ENCODE measurements at regions not wholly inside any gene's neighbourhood (a gene's known extent, or its start where the extent isn't known, plus 50 kb on each side); places are given as distances from the start of the nearest gene placed in this dataset.

- TF ChIP-seq CTCF (IDR thresholded peaks at IDR 0.05; ENCODE audit: low read depth, low read length) = no peak
- no peak overlapping the region for H3K4me3 ChIP-seq (ENCODE audit: low read depth, low read length)
- no peak for DNase-seq
- no peak overlapping the region for H3K27ac ChIP-seq
- no peaks in the 10 kb centered on the region for H3K36me3 ChIP-seq
- H3K9me3 ChIP-seq (ENCODE audit: severe bottlenecking) = peaks cover 15% of the 10 kb centered on the region
- peaks cover 8% of the 10 kb centered on the region for H3K27me3 ChIP-seq (ENCODE audit: insufficient read depth, low read depth, severe bottlenecking)
Observed at GRCh38 chr2:45319683-45320455, 291.2 kb downstream of the SRBD1 start.

DNA sequence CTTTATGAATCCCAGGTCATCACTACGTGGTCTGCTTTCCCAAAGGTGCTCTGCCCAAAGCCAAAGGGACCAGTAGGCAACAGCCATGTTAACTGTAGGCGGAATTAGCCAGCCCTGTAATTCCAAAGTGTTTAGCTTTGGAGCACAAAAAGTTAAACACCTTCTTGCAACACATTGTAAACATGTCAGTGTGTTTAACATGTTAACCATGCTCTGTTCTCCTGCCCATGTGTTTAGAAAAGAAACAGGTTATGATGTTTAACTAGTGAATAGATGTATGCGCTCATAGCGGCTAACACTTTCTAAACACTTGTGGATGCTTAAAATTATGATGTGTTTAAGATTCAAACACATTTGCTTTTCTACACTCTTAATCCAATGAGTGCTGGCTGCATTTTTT lies 292.4 kb downstream of the SRBD1 start:
- TF ChIP-seq CTCF (IDR thresholded peaks at IDR 0.05; ENCODE audit: low read depth, low read length) = no peak

GRCh38 chr2:45316576-45317338 lies 294.3 kb downstream of the SRBD1 start:
- no peak for TF ChIP-seq CTCF (IDR thresholded peaks at IDR 0.05; ENCODE audit: low read depth, low read length)
- Histone ChIP-seq H3K27me3 (ENCODE audit: insufficient read depth, low read depth, severe bottlenecking) (peaks cover 16% of the 10 kb centered on the region), H3K36me3 (no peaks in the 10 kb centered on the region), H3K4me3 (ENCODE audit: low read depth, low read length) (no peak overlapping the region), H3K27ac (no peak overlapping the region), H3K9me3 (ENCODE audit: severe bottlenecking) (peaks cover 7% of the 10 kb centered on the region)
- no peak for DNase-seq

More for the DNA sequence above, 292.4 kb downstream of the SRBD1 start:
- no peak overlapping the region for H3K27ac ChIP-seq
- H3K36me3 ChIP-seq = no peaks in the 10 kb centered on the region
- DNase-seq = no peak
- peaks cover 8% of the 10 kb centered on the region for H3K27me3 ChIP-seq (ENCODE audit: insufficient read depth, low read depth, severe bottlenecking)
- H3K9me3 ChIP-seq (ENCODE audit: severe bottlenecking) = peaks cover 15% of the 10 kb centered on the region
- no peak overlapping the region for H3K4me3 ChIP-seq (ENCODE audit: low read depth, low read length)

- Histone ChIP-seq H3K27me3 (ENCODE audit: insufficient read depth, low read depth, severe bottlenecking) (peaks cover 20% of the 10 kb centered on the region), H3K9me3 (ENCODE audit: severe bottlenecking) (peaks cover 7% of the 10 kb centered on the region), H3K36me3 (no peaks in the 10 kb centered on the region), H3K27ac (no peak overlapping the region), H3K4me3 (ENCODE audit: low read depth, low read length) (no peak overlapping the region)
- DNase-seq = no peak
- TF ChIP-seq CTCF (IDR thresholded peaks at IDR 0.05; ENCODE audit: low read depth, low read length) = no peak
Observed at GRCh38 chr2:45315861-45316260, 295.2 kb downstream of the SRBD1 start.

DNA sequence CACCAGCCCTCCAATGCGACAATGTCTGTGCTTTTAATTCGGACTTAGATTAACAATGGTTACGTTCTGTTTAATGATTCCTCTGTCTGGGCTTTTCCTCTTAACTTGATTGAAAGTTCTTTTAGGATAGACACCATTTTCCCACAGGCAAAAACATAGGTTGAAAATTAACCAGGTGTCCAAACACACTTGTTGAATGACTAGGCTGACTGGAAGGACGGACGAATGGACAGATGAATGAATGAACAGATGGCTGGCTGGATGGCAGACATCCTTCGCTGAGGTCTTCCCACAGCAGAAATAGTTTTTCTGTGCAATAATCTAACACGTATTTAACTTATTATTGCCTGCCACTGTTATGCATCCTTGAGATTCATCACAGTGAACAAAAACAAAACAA lies 298.8 kb downstream of the SRBD1 start:
- Histone ChIP-seq H3K27ac (no peak overlapping the region), H3K36me3 (no peaks in the 10 kb centered on the region), H3K9me3 (ENCODE audit: severe bottlenecking) (no peaks in the 10 kb centered on the region), H3K4me3 (ENCODE audit: low read depth, low read length) (no peak overlapping the region), H3K27me3 (ENCODE audit: insufficient read depth, low read depth, severe bottlenecking) (peaks cover 24% of the 10 kb centered on the region)
- TF ChIP-seq CTCF (IDR thresholded peaks at IDR 0.05; ENCODE audit: low read depth, low read length) = no peak
- DNase-seq = no peak

Measured in WERI-Rb-1 (cell line).